ES-I3 (cell line): ENCODE measurements at regions not wholly inside any gene's neighbourhood (a gene's known extent, or its start where the extent isn't known, plus 50 kb on each side); places are given as distances from the start of the nearest gene placed in this dataset.

ENCODE experiments used
- H3K36me3 ChIP-seq: 2 replicates; pipeline ENCODE4 v1.6.1; 2013; ENCODE audit warnings: mild to moderate bottlenecking, low read length, control low read depth, moderate library complexity; ENCODE audit not compliant: insufficient read depth
- H3K4me1 ChIP-seq: 2 replicates; pipeline ENCODE4 v1.6.1; 2013; ENCODE audit warnings: mild to moderate bottlenecking, control low read depth, low read length; ENCODE audit not compliant: insufficient read depth
- H3K9ac ChIP-seq: 2 replicates; pipeline ENCODE4 v1.6.1; 2013; ENCODE audit warnings: low read depth, mild to moderate bottlenecking, low read length, moderate library complexity
- H3K9me3 ChIP-seq: 2 replicates; pipeline ENCODE4 v1.6.1; 2013; ENCODE audit warnings: mild to moderate bottlenecking, low read length, moderate library complexity; ENCODE audit not compliant: control insufficient read depth, insufficient read depth

- Histone ChIP-seq H3K9me3 (no peaks in the 10 kb centered on the region), H3K9ac (no peak overlapping the region), H3K36me3 (no peaks in the 10 kb centered on the region), H3K4me1 (no peaks in the 10 kb centered on the region)
These were observed 344.0 kb upstream of the NWD2 start for GRCh38 chr4:36900446-36900987.

DNA sequence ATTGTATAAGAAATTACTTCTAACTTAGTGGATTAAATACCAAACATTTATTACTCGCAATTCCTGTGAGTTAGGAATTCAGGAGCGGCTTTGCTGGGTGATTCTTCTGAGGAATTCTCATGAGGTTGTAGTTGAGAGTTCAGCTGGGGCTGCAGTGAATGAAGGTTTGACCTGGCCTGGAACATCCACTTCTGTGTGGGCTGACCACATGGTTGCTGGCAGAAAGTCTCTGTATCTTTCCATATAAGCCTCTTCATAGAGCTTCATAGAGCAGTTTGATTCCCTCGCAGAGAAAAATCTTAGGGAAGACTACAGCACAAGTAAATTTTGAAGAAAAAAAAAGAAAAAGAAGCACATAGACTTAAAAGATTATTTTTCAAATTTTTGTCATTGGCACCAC lies 339.7 kb upstream of the NWD2 start:
- Histone ChIP-seq H3K36me3 (no peaks in the 10 kb centered on the region), H3K9me3 (no peaks in the 10 kb centered on the region), H3K4me1 (no peaks in the 10 kb centered on the region), H3K9ac (no peak overlapping the region)

GRCh38 chr4:36914106-36914505 lies 330.4 kb upstream of the NWD2 start:
- H3K9ac ChIP-seq, result no peak overlapping the region
- no peaks in the 10 kb centered on the region for H3K4me1 ChIP-seq
- H3K9me3 ChIP-seq, result no peaks in the 10 kb centered on the region; the same call in 1 of the 2 replicates
- H3K36me3 ChIP-seq, result no peaks in the 10 kb centered on the region

- no peak overlapping the region for H3K9ac ChIP-seq
- H3K4me1 ChIP-seq, result no peaks in the 10 kb centered on the region
- no peaks in the 10 kb centered on the region for H3K36me3 ChIP-seq
These were observed 328.8 kb upstream of the NWD2 start for GRCh38 chr4:36915717-36916116.

DNA sequence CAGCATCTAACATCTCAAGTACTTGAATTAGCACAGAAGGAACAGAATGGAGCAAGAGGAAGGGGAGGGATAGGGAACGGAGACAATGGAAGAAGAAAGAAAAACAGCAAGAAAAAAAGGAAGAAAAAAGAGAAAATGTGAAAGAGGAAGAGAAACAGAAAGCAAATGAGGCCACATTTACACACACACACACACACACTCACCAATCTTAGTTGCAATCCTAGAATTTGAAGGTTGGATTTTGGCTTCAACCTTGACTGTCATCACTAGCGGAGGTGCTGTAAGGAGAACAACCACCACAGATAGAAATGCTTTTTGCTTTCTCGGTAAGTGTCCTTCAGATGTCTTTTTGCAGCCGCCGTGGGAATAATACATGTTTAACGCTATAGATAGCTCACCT lies 327.1 kb upstream of the NWD2 start:
- H3K4me1 ChIP-seq, result no peaks in the 10 kb centered on the region
- H3K9me3 ChIP-seq, result no peaks in the 10 kb centered on the region
- H3K36me3 ChIP-seq, result no peaks in the 10 kb centered on the region
- H3K9ac ChIP-seq, result no peak overlapping the region

More at GRCh38 chr4:36915717-36916116, 328.8 kb upstream of the NWD2 start:
- no peaks in the 10 kb centered on the region; the same call in 1 of the 2 replicates for H3K9me3 ChIP-seq

DNA sequence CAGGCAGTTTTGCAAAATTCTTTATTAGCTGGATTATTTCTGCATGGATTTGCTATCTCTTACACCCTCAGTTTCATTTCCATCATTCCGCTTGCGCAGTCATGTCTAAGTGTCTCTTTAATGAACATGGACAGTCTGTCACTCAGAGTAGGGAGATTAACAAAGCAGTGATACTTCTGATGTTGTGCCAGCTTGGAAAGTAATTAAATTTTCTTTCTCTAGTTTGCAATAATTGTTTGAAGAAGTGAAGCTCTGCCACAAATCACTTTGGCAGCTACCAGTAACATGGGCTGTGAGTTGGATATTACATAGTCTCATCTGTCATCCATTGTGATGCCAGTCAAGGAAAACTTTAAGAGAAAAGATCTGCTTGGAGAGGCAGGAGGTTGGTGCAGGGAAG lies 324.8 kb upstream of the NWD2 start:
- no peaks in the 10 kb centered on the region for H3K4me1 ChIP-seq
- H3K36me3 ChIP-seq, result no peaks in the 10 kb centered on the region
- H3K9me3 ChIP-seq, result no peaks in the 10 kb centered on the region
- H3K9ac ChIP-seq, result no peak overlapping the region

DNA sequence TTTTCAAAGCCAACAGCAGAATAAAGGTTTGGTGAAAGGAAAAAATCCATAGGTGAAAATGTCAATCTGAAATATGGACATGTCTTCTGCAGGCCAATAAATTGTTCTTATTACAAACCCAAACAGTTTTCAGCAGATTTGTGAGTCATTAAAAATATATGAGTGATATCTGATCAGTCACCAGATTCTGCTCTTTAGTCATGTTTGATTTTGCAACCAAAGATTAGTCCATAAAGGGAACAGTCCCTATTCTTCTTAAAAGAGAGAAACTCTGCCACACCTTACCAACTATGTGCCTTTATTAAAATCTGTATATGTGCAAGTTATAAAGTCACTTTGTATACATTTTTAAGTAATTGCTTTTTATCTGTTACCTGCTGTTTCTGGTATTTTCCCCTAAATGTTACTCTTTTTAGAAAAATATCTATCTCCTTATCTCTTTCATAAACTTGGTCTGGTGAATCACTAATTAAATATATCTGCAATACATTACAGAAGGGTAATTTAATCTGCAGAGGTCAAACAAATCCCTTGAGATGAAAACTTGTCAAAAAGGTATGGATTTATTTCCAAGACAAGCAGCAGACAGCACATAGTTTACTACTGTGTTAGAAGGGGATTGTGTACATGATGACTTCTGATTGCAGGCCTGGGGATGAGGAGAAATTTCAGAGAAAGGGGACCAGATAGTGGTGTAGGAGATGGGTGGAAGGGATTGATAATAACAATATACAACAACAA lies 322.9 kb upstream of the NWD2 start:
- Histone ChIP-seq H3K9me3 (no peaks in the 10 kb centered on the region), H3K36me3 (no peaks in the 10 kb centered on the region), H3K9ac (no peak overlapping the region), H3K4me1 (no peaks in the 10 kb centered on the region)

DNA sequence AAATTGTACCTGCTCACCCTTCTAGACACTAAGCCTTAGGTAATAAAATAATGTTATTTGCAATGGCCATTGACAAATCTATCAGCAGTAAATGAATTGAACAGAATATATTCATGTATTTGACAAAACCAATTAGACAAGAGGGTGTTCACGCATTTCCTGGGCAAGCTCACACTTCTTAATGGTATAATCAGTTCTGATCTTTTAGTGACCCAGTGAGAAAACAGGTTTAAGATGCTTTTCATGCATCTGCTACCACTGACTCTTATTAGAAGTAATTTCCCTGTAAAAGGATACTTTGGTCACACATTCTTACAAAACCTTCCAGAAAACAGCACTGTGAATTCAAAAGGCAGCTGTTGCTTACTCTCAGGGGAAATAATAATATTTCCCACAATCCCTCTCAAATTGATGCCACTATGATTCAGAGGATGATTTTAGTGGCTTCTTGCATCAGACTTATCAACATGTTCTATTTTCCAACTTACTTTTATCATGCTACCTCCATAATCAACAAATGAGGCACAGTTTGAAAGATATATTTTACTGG lies 313.9 kb upstream of the NWD2 start:
- Histone ChIP-seq H3K4me1 (no peaks in the 10 kb centered on the region), H3K9ac (no peak overlapping the region), H3K9me3 (no peaks in the 10 kb centered on the region)

DNA sequence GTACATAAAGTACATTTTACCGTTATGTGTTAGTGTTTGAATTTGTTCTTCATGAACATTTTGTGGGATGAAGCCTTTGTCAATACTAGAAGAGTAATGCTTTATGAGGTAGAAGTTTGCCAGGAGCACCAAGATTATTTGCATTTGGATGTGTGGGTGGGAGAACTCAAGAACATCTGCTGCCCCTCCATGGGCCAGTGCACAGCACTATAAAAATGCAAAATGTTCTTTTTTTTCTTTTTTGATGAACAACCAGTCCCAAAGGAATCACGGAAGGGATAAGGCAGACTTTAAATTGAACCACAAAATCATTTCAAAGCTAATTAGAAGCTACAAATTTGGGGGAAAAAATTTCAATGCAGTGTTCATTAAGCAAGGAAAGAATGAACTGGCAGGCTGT lies 300.3 kb upstream of the NWD2 start:
- H3K9ac ChIP-seq, result no peak overlapping the region

More for the DNA sequence above, 313.9 kb upstream of the NWD2 start:
- no peaks in the 10 kb centered on the region for H3K36me3 ChIP-seq

GRCh38 chr4:36961420-36961819 lies 283.1 kb upstream of the NWD2 start:
- Histone ChIP-seq H3K9ac (no peak overlapping the region), H3K9me3 (no peaks in the 10 kb centered on the region), H3K4me1 (no peaks in the 10 kb centered on the region), H3K36me3 (no peaks in the 10 kb centered on the region)

More for the DNA sequence above, 300.3 kb upstream of the NWD2 start:
- Histone ChIP-seq H3K36me3 (no peaks in the 10 kb centered on the region), H3K4me1 (no peaks in the 10 kb centered on the region), H3K9me3 (no peaks in the 10 kb centered on the region)

GRCh38 chr4:36966756-36967460 lies 277.6 kb upstream of the NWD2 start:
- H3K36me3 ChIP-seq, result no peaks in the 10 kb centered on the region
- no peak overlapping the region for H3K9ac ChIP-seq
- H3K4me1 ChIP-seq, result no peaks in the 10 kb centered on the region
- no peaks in the 10 kb centered on the region; the same call in 1 of the 2 replicates for H3K9me3 ChIP-seq

DNA sequence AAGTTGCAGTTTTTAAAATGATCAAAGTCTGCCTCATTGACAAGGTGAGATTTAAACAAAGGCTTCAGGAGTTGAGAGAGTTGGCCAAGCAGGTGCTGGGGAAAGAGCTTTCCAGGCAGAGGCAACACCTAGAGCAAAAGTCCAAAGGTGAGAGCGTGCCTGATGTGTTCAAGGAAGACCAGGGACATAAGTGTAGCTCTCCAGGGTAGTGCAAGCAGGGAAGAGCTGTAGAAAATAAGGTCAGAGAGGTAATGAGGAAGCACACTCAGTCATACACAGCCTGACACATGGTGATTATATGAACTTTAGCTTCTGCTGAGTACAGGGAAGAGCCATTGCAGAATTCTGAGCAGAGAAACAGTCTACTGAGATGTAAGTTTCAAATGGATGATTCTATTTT lies 265.0 kb upstream of the NWD2 start:
- Histone ChIP-seq H3K4me1 (no peaks in the 10 kb centered on the region), H3K9ac (no peak overlapping the region), H3K9me3 (no peaks in the 10 kb centered on the region), H3K36me3 (no peaks in the 10 kb centered on the region)

- Histone ChIP-seq H3K4me1 (no peaks in the 10 kb centered on the region), H3K36me3 (no peaks in the 10 kb centered on the region), H3K9me3 (no peaks in the 10 kb centered on the region), H3K9ac (no peak overlapping the region)
These were observed 254.2 kb upstream of the NWD2 start for GRCh38 chr4:36990128-36990872.

DNA sequence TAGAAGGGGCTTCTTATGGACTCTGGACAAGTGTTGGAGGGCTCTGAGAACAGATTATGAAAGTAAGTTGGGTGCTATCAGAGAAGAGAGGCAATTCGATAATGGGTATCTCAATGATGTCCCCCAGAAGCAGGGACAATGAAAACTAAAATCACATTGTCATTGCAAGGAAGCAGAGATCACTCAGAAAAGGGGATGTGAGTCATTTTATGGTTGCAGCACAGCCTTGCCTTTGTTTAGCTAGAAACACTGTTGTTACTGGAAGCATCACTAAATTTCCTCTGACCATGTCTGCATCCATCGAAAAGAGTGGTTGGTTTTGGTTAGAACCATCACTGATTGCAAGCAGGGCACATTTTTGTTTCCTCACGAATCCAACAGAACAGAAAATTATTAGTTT lies 246.8 kb upstream of the NWD2 start:
- Histone ChIP-seq H3K4me1 (peaks cover 2% of the 10 kb centered on the region; the same call in 1 of the 2 replicates), H3K9me3 (no peaks in the 10 kb centered on the region), H3K9ac (no peak overlapping the region), H3K36me3 (no peaks in the 10 kb centered on the region)
